ENCODE measurements at regions not wholly inside any gene's neighbourhood (a gene's known extent, or its start where the extent isn't known, plus 50 kb on each side); places are given as distances from the start of the nearest gene placed in this dataset.

DNA sequence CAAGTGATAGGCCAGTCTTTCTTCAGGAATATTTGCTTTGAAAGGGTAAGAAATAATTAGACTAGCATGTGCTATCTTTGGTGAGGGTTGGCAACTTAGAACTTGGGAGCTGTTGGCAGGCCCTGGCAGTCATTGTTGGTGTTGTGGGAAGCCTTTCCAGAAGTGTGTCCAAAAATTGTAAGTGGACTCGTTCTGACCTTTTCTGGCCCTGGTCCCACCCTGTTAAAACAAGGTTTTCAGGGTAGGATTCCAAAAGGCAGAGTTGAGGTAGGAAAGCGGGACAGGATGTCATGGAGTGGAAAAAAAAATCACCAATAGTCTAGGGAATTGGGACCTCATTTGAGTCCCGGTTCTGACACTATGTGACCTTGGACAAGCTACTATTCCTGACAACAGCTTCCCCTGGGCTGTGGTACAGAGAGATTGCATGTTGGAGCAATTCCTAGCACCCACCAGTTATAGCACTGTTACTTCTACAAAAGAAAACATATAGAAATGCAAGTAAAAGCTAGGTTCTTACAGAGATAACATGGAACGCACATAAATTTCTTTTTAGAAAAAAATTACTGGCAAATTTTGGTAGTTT, 299.3 kb upstream of the DDI1 start:
- no peak for TF ChIP-seq ARNTL (CRISPR knock-in tag; IDR thresholded peaks at IDR 0.05; ENCODE audit: borderline replicate concordance, low read depth)
- TF ChIP-seq, protein P1, sequence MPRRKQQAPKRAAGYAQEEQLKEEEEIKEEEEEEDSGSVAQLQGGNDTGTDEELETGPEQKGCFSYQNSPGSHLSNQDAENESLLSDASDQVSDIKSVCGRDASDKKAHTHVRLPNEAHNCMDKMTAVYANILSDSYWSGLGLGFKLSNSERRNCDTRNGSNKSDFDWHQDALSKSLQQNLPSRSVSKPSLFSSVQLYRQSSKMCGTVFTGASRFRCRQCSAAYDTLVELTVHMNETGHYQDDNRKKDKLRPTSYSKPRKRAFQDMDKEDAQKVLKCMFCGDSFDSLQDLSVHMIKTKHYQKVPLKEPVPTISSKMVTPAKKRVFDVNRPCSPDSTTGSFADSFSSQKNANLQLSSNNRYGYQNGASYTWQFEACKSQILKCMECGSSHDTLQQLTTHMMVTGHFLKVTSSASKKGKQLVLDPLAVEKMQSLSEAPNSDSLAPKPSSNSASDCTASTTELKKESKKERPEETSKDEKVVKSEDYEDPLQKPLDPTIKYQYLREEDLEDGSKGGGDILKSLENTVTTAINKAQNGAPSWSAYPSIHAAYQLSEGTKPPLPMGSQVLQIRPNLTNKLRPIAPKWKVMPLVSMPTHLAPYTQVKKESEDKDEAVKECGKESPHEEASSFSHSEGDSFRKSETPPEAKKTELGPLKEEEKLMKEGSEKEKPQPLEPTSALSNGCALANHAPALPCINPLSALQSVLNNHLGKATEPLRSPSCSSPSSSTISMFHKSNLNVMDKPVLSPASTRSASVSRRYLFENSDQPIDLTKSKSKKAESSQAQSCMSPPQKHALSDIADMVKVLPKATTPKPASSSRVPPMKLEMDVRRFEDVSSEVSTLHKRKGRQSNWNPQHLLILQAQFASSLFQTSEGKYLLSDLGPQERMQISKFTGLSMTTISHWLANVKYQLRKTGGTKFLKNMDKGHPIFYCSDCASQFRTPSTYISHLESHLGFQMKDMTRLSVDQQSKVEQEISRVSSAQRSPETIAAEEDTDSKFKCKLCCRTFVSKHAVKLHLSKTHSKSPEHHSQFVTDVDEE (CRISPR knock-in tag; IDR thresholded peaks at IDR 0.05): no peak
- TF ChIP-seq OSR1 (CRISPR knock-in tag; IDR thresholded peaks at IDR 0.05): no peak
- TF ChIP-seq POU6F1 (CRISPR knock-in tag; IDR thresholded peaks at IDR 0.05; ENCODE audit: borderline replicate concordance, low read depth): no peak
- TF ChIP-seq PATZ1 (CRISPR knock-in tag; IDR thresholded peaks at IDR 0.05; ENCODE audit: borderline replicate concordance): no peak
- TF ChIP-seq SNAI2 (CRISPR knock-in tag; IDR thresholded peaks at IDR 0.05): no peak
- no peak for TF ChIP-seq PPARA (CRISPR knock-in tag; IDR thresholded peaks at IDR 0.05; ENCODE audit: borderline replicate concordance)
